ENCODE measurements at regions not wholly inside any gene's neighbourhood (a gene's known extent, or its start where the extent isn't known, plus 50 kb on each side); places are given as distances from the start of the nearest gene placed in this dataset.
"Not testable (repeated sequence)": the region's sequence is repeated elsewhere in the genome, so short reads cannot be mapped to it uniquely, and the experiment has no call there.

GRCh38 chr20:53727239-53727638 is 133.6 kb upstream of the ZNF217 start:
- TF ChIP-seq CTCF, POLR2A (IDR thresholded peaks at IDR 0.05): not testable (repeated sequence)

All from adrenal gland (tissue), 5 donors.